Osteoblast (primary cell): ENCODE measurements at regions not wholly inside any gene's neighbourhood (a gene's known extent, or its start where the extent isn't known, plus 50 kb on each side); places are given as distances from the start of the nearest gene placed in this dataset.

Experiments used
- DNase-seq: peaks from one replicate; pipeline ENCODE4 v3.0.0; 2011; ENCODE audit warnings: low spot score, mixed read lengths; ENCODE audit not compliant: insufficient read length; ENCODE audit errors: missing footprints
- H2AFZ ChIP-seq: 2 replicates; pipeline ENCODE4 v1.6.0; 2011; ENCODE audit warnings: mild to moderate bottlenecking, low read length
- H3K27ac ChIP-seq: 2 replicates; pipeline ENCODE4 v1.5.1; 2011; ENCODE audit warnings: mild to moderate bottlenecking, low read depth, low read length, moderate library complexity
- H3K27me3 ChIP-seq: 2 replicates; pipeline ENCODE4 v1.6.0; 2012; ENCODE audit warnings: mild to moderate bottlenecking, control low read depth, inconsistent platforms, low read length, moderate library complexity; ENCODE audit not compliant: insufficient read depth
- H3K36me3 ChIP-seq: 2 replicates; pipeline ENCODE4 v1.5.1; 2011; ENCODE audit warnings: mild to moderate bottlenecking, low read length, control low read depth, moderate library complexity; ENCODE audit not compliant: insufficient read depth
- H3K4me1 ChIP-seq: 2 replicates; pipeline ENCODE4 v1.5.1; 2011; ENCODE audit warnings: mild to moderate bottlenecking, low read length, control low read depth, moderate library complexity; ENCODE audit not compliant: insufficient read depth
- H3K4me2 ChIP-seq: 2 replicates; pipeline ENCODE4 v1.6.0; 2011; ENCODE audit warnings: mild to moderate bottlenecking, low read length; ENCODE audit not compliant: insufficient read depth
- H3K4me3 ChIP-seq: fragments of 200-600 bp; sonication (generic); 3 replicates; pipeline ENCODE4 v1.5.1; 2012; ENCODE audit warnings: mild to moderate bottlenecking, low read length, inconsistent platforms; ENCODE audit not compliant: insufficient read depth
- H3K79me2 ChIP-seq: 2 replicates; pipeline ENCODE4 v1.6.0; 2012; ENCODE audit warnings: mild to moderate bottlenecking, low read length, control low read depth, inconsistent platforms; ENCODE audit not compliant: insufficient read depth
- H3K9me3 ChIP-seq: 2 replicates; pipeline ENCODE4 v1.5.1; 2011; ENCODE audit warnings: low read depth, low read length, control low read depth
- H4K20me1 ChIP-seq: 2 replicates; pipeline ENCODE4 v1.6.0; 2012; ENCODE audit warnings: mild to moderate bottlenecking, low read length, control low read depth; ENCODE audit not compliant: insufficient read depth
- CTCF ChIP-seq: IDR thresholded peaks from 2 replicates; pipeline ENCODE4 v1.5.1; 2011; ENCODE audit warnings: mild to moderate bottlenecking, low read depth, low read length, moderate library complexity; ENCODE audit errors: extremely low read depth

GRCh38 chr1:221511797-221512196, 230.1 kb downstream of the DUSP10 start:
- Histone ChIP-seq H3K4me2 (no peak overlapping the region), H3K36me3 (no peaks in the 10 kb centered on the region), H3K79me2 (no peaks in the 10 kb centered on the region), H2AFZ (no peak overlapping the region), H3K27me3 (no peaks in the 10 kb centered on the region), H3K27ac (no peak overlapping the region), H4K20me1 (no peaks in the 10 kb centered on the region), H3K4me3 (no peak overlapping the region), H3K9me3 (no peaks in the 10 kb centered on the region), H3K4me1 (no peaks in the 10 kb centered on the region)
- DNase-seq = no peak
- no peak for TF ChIP-seq CTCF

- Histone ChIP-seq H3K4me3 (no peak overlapping the region), H4K20me1 (no peaks in the 10 kb centered on the region), H3K4me1 (no peaks in the 10 kb centered on the region), H3K27ac (no peak overlapping the region), H3K36me3 (no peaks in the 10 kb centered on the region), H3K27me3 (no peaks in the 10 kb centered on the region), H3K79me2 (no peaks in the 10 kb centered on the region), H3K9me3 (no peaks in the 10 kb centered on the region), H2AFZ (no peak overlapping the region), H3K4me2 (no peak overlapping the region)
- no peak for DNase-seq
- no peak for TF ChIP-seq CTCF
Observed at GRCh38 chr1:221514806-221515205, 227.1 kb downstream of the DUSP10 start.

- no peaks in the 10 kb centered on the region for H3K27me3 ChIP-seq
- no peaks in the 10 kb centered on the region for H3K4me1 ChIP-seq
- H3K9me3 ChIP-seq = no peaks in the 10 kb centered on the region
- H3K27ac ChIP-seq = no peak overlapping the region
- H2AFZ ChIP-seq = no peak overlapping the region
- H3K4me2 ChIP-seq = no peak overlapping the region
- no peaks in the 10 kb centered on the region for H3K36me3 ChIP-seq
- TF ChIP-seq CTCF = no peak
- H3K4me3 ChIP-seq = no peak overlapping the region
- no peaks in the 10 kb centered on the region for H4K20me1 ChIP-seq
- H3K79me2 ChIP-seq = no peaks in the 10 kb centered on the region
- DNase-seq = no peak
Observed at GRCh38 chr1:221515496-221515895, 226.4 kb downstream of the DUSP10 start.

GRCh38 chr1:221517961-221518360, 223.9 kb downstream of the DUSP10 start:
- Histone ChIP-seq H3K4me2 (no peak overlapping the region), H4K20me1 (no peaks in the 10 kb centered on the region), H3K27me3 (no peaks in the 10 kb centered on the region), H3K9me3 (no peaks in the 10 kb centered on the region), H3K4me3 (no peak overlapping the region), H3K27ac (no peak overlapping the region), H3K4me1 (no peaks in the 10 kb centered on the region), H3K36me3 (no peaks in the 10 kb centered on the region), H2AFZ (no peak overlapping the region), H3K79me2 (no peaks in the 10 kb centered on the region)
- DNase-seq = no peak
- TF ChIP-seq CTCF = no peak
